GM21423 (cell line): ENCODE measurements at regions not wholly inside any gene's neighbourhood (a gene's known extent, or its start where the extent isn't known, plus 50 kb on each side); places are given as distances from the start of the nearest gene placed in this dataset.
"Not testable (repeated sequence)": the region's sequence is repeated elsewhere in the genome, so short reads cannot be mapped to it uniquely, and the experiment has no call there.

ENCODE experiments used
- ATAC-seq: cut with Tn5 transposase; IDR thresholded peaks from one replicate; pipeline ENCODE4 v1.9.1; 2021; ENCODE audit warnings: mild to moderate bottlenecking, moderate library complexity; ENCODE audit not compliant: unreplicated experiment

DNA sequence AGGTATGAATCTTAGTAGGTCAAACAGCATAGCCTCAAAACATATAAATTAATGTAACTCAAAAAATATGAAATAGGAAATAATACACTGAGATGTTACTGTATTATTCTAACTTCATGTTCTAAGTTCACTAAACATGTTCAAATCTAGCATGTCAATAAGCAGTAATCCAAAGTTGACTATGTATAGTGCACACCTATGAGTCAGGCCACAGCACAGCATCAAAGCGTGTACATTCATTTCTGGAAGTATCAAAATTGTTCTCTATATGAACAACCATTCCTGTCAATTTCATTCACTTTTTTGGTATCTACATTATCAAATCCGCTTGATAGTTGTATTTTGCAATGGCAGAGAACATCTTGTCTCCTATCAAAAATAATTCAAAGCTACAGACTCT is 418.9 kb upstream of the POM121L12 start:
- no peak for ATAC-seq

DNA sequence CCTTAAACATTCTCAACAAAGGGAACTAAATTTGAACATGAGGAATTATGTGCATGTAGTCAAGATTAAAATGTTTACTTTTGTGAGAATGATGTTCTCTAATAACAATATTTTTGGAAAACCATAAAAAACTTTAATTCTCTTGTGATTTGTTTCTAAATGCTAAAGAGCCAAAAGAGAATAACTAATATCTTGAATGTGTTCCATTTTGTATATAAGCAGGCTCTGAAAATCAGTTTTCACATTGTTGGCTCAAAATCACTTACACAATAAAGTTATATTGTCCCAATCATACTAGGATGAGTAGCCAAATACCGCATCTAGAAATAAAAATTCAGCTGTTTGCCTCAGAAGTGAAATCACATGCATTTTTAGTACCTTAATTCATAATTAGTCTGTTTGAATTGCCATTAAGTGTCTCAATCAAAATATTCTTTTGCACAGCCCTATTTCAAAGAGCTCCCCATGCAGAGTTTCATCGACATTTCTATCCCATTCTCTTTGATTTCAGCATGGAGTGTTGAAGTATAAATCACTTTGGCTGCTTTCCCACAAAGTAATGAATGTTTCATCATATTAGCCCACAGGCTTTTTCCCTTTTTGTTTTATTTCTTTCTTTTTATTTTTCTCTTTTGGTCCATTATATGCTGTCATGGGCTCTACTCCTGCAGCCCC is 420.3 kb upstream of the POM121L12 start:
- ATAC-seq = no peak

DNA sequence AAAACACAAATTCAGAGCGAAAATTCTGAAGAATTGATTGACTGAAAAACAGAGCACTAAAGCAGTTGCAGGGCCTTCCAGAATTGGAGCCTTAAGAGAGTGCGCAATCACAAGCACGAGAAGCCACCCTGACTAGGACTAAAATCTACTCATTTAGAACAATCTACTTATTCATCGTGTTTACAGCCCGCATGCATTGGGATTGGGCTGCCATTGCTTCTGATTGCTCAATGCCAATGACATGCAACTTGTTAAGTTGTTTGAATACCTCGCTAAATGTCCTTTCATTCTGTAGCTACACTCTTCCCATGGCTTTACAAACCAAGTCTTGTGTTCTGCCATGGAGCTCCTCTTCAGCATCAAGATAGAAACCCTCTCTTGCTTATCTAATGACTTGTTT is 425.9 kb upstream of the POM121L12 start:
- ATAC-seq = no peak

DNA sequence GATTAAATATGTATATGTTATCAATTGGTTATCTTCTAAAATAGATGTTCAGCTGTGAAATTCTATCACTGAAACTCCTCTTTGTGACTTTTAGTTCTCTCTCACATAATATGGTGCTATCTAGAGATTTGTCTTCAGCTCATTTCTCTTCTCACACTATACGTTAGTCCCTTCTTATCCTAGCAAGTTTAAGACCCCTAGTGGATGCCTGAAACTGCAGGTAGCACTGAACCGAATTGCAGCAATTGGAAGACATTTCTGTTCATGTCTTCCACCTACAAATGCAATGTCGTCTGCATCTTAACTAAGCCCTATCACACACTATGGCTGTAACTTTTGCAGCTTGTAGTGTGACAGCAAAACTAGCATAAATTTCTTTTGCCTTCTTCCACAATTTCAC is 442.7 kb upstream of the POM121L12 start:
- ATAC-seq = no peak

DNA sequence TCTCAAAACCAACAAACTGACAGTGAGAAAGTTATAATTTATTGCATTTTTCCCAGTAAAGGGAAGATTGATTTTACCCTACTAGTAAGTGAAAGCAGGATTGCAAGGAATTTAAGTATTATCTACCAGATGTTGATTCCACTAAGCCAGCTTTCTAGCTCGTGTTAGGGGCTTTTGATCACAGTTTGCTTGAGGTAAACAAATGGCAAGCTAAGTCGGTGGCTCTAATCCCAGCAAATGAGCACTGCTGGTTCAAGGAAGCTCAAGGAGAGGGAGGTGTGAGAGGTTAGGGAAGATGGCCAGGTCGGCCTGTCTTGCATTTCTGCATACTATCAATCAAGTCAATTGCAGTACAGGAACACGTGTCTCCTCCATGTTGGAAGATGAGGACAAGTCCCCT is 448.7 kb upstream of the POM121L12 start:
- no peak for ATAC-seq

DNA sequence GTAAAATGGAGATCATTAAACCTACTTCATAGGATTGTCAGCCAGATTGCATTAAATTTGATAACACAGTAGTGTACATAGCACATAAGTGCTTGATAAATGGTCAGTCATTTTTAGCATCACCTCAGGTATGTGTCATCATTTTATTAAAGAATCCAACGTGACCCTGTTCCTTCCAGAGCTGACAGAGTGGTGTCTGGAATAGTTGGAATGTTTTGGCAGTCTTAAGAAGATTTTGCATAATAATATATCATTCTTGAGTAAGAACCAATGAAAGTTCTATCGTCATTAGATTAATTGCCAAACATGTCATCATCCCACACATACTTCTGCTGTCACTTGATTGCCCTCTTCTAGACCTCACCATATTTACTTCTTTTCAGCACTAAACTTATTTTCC is 451.4 kb upstream of the POM121L12 start:
- ATAC-seq = no peak

DNA sequence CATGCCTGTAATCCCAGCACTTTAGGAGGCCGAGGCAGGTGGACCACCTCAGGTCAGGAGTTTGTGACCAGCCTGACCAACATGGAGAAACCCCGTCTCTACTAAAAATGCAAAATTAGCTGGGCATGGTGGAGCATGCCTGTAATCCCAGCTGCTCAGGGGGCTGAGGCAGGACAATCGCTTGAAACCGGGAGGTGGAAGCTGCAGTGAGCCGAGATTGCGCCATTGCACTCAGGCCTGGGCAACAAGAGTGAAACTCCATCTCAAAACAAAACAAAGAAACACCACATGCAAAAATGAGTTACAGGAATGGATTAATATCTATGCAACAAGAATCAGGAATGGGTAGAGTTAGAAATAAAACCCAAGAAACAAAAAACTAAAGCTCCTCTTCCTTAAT is 462.3 kb upstream of the POM121L12 start:
- ATAC-seq = not testable (repeated sequence)

DNA sequence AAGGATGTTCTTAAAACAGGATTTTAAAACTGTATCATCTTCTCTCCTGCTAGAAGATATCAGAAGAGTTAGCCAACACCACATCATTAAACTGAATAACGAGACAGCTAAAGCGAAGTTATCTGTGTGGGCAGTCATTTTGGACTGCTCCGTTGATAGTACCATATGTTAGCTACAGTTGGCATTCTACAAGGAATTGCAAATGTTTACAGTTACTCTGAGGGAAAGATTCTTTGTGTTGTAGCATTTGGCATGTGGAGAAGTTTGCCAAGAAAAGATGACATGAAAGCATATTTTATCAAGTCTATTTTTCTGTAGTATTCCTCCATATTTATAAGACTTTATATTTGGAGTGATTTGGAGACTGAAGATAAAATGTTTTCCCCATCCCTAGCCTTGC is 464.4 kb upstream of the POM121L12 start:
- ATAC-seq = no peak

DNA sequence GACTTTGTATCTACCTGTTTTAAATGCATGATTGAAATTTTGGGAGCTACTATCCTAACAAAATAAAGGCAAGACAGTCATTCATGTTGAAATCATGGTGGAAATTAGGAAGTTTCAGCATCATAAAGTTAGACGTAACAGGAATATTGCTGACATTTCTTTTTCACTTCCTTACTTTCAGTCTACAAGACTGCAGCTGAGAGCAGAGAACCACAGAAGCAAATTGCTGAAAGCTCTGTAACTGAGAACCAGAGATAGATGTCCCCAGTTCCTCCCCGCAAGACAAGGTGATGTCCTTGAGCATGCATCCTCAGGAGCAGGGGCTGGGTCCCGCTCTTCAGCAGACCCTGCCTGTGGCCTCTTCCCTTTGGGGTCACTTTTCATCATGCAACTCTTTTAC is 466.3 kb upstream of the POM121L12 start:
- ATAC-seq = no peak

DNA sequence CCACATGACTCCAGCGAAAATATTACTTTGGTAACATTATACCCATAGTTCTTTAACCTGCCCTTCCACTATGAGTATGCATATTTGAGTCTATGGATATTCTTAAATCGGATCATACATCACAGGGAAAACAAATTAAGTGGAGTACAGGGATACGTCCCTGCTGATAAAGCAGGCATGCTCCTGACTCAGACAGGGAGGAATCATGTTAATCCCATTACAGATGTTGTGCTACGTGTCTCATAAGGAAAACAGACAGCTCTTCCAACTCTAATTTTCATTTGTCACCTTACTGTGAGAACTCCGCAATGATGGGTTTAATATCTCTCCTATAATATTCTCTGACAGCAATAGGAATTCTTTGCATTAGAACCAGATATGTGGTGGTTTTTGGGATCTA is 469.5 kb upstream of the POM121L12 start:
- no peak for ATAC-seq

DNA sequence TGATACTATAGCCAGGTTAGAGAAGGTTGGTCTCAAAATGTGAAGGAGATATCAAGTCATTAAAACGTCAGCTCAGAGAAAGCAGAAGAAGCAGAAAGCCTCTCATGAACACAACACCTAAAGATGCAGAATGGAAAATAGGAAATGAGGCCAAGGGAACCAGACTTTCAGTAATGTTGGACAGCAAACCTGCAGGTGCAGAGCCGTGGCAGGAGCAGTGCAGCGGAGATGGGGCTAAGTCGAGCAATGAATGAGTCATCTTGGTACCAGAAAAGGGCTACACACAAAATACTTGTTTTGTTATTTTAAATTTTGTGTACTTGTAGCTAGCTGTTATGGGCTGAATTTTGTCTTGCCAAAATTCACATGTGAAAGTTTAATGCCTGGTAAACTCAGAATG is 479.6 kb upstream of the POM121L12 start:
- no peak for ATAC-seq

DNA sequence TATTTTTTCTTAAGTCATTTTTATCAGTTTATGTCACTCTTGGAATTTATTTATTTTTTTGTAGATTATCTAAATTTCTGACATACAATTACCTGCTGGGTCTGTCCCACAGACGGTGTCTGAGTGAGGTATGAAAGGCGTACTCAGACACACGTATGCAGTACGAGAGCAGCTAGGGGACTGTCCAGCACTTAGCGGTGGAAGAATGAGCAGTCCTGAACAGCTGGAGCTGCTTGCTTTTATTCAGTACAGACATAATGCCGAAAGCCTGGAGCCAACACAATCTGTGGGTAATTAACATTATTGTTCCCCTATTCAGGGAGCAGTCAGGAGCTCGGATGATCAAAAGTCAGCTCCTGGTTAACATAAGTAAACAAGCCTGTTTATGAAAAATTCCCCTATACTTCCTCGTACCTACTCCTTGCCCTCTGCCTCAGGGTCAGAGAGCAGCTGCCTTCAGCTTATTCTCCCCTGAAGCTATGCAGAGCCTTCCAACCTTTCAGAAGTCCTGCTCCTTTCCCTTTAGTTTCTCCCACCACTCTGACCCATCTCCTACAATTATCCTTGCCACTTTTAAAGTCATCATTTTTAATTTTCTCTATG is 488.0 kb upstream of the POM121L12 start:
- ATAC-seq = no peak

DNA sequence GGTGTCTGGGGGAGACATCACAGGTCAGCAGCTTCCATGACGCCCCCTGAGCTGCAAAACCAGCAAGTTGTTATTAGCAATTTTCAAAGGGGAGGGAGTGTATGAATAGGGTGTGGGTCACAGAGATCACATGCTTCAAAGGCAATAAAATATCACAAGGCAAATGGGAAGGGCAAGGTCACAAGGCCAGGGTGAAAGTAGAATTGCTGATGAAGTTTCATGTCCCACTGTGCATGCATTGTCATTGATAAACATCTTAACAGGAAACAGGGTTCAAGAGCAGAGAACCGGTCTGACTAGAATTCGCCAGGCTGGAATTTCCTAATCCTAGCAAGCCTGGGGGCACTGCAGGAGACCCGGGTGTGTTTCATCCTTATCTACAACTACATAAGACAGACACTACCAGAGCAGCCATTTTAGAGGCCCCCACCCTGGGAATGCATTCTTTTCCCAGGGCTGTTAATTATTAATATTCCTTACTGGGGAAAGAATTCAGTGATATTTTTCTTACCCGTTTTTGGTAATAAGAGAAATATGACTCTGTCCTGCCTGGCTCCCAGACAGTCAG is 494.2 kb upstream of the POM121L12 start:
- ATAC-seq = not testable (repeated sequence)

DNA sequence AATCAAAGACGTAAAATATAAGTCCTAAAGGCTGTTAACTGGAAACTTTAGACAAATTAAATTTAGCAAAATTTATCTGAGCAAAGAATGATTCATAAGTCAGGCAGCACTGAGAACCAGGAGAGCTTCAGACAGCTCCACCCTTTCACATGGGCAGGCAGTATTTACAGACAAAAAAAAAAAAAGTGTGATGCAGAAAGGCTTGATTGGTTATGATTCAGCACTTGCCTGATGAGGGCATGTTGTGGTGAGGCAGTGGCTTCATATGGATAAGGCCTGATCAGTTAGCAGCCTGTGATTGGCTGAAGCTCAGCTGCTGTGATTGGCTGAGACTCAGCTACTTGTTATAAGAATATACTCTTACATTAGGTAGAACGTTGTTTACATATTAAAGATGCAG is 495.4 kb upstream of the POM121L12 start:
- ATAC-seq = no peak

DNA sequence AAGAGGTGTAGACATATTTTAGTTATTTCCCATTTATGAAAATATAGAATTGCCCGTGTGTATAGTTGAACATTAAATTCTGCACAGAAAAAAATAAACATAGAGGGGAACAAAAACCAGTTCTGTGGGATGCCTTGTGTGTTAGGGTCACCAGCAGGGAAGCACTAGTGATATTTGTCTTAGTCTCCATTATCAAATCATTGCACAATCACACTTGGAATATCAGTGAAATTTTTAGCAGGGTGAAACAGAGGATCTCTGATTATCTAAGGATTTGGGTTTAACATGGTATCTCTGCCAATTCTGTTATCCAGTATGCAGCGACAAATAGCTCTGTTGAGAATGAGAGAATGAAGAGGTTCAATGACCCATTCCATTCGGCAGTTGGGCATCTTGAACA is 496.0 kb upstream of the POM121L12 start:
- ATAC-seq = no peak

DNA sequence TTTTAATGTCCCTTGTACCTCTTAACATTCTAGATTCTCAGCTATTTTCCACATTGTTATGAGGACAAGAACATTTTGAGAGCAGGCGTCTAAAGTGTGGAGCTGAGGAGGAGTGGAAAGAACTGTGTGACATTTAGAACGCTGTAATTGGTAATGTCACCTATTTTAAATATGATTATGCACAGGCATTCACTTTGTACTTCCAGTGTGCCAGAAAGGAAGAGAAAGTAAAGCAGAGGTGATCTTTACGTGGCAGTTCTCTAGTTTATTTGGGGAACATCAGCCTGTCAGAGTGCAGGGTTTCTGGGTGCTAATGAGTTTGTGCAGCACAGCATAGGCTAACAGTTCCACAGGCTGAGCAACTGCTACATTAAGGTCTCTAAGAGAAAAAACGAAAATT is 498.4 kb upstream of the POM121L12 start:
- no peak for ATAC-seq

DNA sequence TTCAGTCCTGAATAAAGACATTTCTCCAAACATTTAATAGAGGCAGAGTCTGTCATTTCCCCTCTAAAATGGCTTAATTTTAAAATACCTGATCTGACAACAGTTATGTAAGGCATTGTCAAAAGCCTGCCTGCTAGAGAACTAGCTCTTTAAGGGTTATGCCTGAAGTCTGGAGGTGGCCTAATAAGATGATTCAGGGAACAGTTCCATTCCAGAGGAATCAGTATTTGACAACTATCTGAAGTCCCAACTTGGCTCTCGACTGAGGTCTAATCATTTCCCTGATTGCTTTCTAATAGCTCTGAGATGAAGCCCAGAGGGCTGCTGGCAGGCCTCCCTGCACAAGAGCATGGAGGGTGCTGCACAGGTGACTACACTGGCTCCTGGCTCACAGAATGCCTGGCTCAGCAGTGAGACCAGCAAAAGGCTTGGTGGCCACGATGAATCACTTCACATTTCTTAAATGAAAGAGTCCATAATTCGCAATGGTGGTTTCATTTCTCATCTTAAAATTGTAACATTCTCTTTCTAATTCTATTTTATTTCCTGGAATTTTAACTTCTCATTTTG is 509.6 kb upstream of the POM121L12 start:
- no peak for ATAC-seq

DNA sequence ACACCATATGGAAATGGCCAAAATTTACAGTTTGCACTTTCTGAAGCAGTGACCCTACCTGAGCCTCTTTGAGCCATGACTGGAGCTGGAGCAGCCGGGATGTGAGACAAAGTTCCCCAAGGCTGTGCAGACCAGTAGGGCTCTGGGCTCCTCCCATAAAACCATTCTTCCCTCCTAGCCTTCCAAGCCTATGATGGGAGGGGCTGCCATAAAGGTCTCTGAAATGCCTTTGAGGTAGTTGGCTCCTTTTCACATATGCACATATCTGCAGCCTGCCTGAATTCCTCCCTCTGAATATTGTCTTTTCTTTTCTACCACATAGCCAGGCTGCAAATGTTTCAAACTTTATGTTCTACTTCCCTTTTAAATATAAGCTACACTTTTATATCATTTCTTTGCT is 516.6 kb upstream of the POM121L12 start:
- ATAC-seq = no peak

DNA sequence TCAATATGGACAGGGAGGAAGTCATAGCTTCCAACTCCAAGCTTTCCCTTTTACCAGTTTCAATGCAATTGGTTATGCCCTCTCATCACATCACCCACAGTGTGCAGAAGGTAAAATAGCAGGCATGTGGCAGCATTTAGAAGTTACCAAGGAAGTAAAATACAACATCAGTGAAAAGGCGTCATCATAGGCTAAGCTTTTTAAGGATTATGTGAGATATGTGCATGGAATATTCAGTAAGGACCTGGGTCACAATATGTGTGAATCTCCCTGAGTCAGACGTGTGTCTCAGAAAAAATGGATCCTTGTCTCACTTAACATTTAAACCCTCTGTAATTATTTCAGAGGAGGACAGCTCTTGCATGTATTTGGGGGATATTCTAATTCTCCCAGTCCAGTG is 522.8 kb upstream of the POM121L12 start:
- ATAC-seq = no peak

DNA sequence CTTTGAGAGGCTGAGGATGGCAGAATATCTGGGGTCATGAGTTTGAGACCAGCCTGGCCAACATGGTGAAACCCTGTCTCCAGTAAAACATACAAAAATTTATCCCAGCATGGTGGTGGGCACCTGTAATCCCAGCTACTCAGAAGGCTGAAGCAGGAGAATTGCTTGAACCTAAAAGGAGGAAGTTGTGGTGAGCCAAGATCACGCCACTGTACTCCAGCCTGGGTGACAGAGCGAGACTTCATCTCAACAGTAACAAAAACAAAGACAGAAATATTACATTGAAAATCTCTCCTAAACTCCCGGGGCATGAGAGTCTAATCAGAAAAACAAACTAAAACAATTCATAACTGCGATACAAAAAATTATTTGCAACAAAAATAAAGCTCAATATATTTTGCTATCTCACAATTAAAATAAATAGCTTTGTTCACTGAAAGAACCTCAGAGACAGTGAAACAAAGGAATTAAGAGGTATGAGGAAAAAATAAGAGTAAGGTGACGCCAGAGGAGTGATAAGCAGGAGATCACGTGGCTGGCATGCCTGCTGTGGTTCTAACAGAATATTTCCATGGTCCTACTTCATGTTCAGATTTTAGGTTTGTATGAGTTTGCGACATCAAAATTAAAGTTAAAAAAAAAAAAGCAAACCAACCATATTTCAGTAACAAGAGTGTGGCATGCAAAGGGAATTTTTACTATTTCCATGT is 527.7 kb upstream of the POM121L12 start:
- ATAC-seq = no peak

DNA sequence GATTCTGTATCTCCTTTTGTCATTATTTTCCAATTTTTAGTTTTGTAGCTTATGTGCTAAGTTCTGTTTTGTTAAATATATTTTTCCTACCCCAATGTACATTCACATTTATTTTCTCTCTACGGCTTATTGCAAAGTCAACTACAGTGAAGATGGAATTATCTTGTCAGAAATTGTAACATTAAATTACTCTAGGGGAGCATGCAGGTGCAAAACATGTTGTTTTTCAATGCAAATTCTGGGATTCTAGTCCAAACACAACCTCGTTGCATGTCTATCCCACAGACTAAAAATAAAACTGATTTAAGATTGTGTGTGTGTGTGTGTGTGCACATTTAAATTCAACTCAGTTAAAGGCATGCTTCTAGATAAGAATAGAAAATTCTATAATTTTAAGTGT is 529.1 kb upstream of the POM121L12 start:
- no peak for ATAC-seq

DNA sequence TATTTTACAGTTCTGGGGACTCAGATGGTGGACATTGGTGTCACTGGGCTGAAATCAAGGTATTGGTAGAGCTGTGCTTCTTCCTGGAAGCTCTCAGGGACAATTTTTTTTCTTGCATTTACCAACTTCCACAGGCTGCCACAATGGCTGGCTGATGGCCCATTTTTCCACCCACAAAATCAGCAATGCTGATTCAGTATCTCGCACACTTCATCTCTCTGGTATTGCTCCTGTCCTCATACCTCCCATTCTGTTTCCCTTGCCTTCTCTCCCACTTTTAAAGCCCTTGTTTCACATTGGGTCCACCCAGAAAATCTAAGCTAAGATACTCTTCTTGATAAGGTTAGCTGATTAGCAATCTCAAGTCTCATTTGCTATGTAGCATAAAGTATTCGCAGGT is 530.9 kb upstream of the POM121L12 start:
- no peak for ATAC-seq
